ENCODE measurements at regions not wholly inside any gene's neighbourhood (a gene's known extent, or its start where the extent isn't known, plus 50 kb on each side); places are given as distances from the start of the nearest gene placed in this dataset.

DNA sequence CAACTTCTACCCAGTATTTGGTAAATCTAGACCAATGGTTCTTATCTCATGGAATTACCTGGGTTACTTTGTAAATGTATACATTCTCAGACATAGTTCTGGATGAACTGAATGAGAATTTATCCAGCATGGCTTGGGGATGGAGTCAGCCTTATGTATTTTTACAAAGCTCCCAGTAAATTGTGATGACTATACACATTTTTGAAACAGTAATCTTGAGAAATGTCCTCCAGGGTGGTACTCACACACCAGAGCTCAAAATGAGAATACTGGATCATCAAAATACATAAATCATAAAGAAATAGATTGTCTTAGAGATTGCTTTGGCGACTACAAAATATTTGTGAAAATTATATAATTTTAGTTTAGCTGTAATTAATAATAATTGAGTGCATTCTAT is 722.1 kb upstream of the DPPA4 start:
- Histone ChIP-seq H3K9me3 (no peaks in the 10 kb centered on the region), H3K36me3 (no peaks in the 10 kb centered on the region), H3K27ac (no peak overlapping the region), H3K4me1 (no peaks in the 10 kb centered on the region), H3K4me3 (no peak overlapping the region), H3K27me3 (no peaks in the 10 kb centered on the region)
- intact Hi-C loops (cut with DNase I) = no loop called here
- DNase-seq (ENCODE audit: low spot score in 2 of 2) = no peak
- TF ChIP-seq, protein P1, sequence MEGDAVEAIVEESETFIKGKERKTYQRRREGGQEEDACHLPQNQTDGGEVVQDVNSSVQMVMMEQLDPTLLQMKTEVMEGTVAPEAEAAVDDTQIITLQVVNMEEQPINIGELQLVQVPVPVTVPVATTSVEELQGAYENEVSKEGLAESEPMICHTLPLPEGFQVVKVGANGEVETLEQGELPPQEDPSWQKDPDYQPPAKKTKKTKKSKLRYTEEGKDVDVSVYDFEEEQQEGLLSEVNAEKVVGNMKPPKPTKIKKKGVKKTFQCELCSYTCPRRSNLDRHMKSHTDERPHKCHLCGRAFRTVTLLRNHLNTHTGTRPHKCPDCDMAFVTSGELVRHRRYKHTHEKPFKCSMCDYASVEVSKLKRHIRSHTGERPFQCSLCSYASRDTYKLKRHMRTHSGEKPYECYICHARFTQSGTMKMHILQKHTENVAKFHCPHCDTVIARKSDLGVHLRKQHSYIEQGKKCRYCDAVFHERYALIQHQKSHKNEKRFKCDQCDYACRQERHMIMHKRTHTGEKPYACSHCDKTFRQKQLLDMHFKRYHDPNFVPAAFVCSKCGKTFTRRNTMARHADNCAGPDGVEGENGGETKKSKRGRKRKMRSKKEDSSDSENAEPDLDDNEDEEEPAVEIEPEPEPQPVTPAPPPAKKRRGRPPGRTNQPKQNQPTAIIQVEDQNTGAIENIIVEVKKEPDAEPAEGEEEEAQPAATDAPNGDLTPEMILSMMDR (IDR thresholded peaks at IDR 0.05) = no peak

DNA sequence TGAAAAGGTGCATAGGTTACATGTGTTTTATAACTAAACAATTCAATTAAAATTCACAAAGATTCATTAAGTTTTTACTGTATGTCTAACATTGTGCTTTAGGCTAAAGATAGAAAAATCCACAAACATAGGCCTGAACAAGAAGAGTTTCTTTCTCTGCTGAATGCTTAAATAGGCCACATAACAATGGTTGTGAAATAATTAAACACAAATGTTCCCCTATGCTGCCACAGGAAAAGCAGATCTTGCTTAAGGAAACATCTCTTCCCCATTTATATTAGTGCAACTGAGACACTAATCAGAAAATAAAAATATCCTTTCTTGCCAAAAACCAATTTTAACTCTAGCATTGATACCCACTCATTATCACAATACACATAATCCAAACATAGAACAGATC is 725.4 kb upstream of the DPPA4 start:
- no peak for DNase-seq (ENCODE audit: low spot score in 2 of 2)
- Histone ChIP-seq H3K4me1 (no peaks in the 10 kb centered on the region), H3K4me3 (no peak overlapping the region), H3K9me3 (no peaks in the 10 kb centered on the region), H3K36me3 (no peaks in the 10 kb centered on the region), H3K27me3 (no peaks in the 10 kb centered on the region), H3K27ac (no peak overlapping the region)
- intact Hi-C loops (cut with DNase I) = no loop called here
- TF ChIP-seq, protein P1 (IDR thresholded peaks at IDR 0.05) = no peak

DNA sequence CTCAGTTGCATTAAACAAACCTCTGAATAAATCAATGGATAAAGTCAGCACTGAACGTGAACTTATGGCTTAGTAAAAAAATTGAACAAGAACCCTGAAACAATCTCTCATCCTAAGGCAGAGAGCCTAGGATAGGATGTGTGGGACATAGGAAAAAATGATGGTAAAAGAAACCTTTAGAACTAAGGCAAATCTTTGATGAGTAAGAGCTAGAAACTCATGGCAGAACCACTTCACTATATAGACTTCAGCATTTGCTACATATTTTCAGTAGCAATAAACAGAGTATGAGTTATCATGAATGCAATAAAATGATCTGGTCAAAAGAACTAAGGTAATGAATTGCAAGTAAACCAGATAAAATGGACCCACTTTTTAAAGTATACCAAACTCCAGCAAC is 725.8 kb upstream of the DPPA4 start:
- TF ChIP-seq, protein P1 (IDR thresholded peaks at IDR 0.05) = no peak
- Histone ChIP-seq H3K9me3 (no peaks in the 10 kb centered on the region), H3K36me3 (no peaks in the 10 kb centered on the region), H3K4me1 (no peaks in the 10 kb centered on the region), H3K4me3 (no peak overlapping the region), H3K27me3 (no peaks in the 10 kb centered on the region), H3K27ac (no peak overlapping the region)
- no peak for DNase-seq (ENCODE audit: low spot score in 2 of 2)
- intact Hi-C loops (cut with DNase I) = no loop called here

DNA sequence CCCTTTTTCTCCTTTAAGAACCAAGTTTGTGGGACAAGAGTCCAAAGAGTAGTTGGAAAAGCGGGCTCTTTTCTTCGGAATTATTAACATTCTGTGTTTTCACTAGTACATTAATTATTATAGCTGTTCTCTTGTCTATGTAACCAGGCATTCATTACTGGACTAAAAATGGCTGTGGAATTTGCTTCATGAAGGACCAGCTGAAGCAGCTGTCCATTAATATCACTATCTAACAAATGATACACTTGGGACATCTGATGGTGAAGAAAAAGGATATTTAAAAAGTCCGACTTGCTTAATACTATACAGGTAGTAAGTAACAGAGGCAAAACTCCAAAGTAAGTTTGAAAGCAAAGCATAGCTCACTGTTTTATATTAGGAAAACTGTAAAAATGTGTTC is 728.9 kb upstream of the DPPA4 start:
- DNase-seq (ENCODE audit: low spot score in 2 of 2) = no peak
- H3K27ac ChIP-seq = no peak overlapping the region
- TF ChIP-seq, protein P1 (IDR thresholded peaks at IDR 0.05) = no peak
- H3K27me3 ChIP-seq = no peaks in the 10 kb centered on the region
- no peaks in the 10 kb centered on the region for H3K4me1 ChIP-seq
- intact Hi-C loops (cut with DNase I) = no loop called here
- no peak overlapping the region for H3K4me3 ChIP-seq
- H3K36me3 ChIP-seq = no peaks in the 10 kb centered on the region
- no peaks in the 10 kb centered on the region for H3K9me3 ChIP-seq

DNA sequence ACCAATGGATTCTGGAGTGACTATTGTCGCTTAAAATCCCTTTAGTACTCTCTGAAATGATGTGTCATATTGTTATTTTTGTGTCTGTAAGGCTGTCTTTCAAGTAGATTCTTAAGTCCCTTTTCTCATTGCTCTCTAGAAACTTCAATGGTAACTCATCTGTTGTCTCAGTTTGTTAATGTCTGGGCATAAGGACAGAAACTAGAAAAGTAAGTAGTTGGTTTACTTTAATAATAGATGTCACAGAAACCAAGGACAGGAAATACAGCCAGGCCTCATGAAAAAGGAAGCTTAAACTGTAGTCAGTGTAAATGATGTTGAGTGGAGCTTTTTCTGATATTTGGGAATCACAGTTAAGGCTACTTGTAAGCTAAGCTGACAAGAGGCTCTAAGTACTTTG is 730.2 kb upstream of the DPPA4 start:
- Histone ChIP-seq H3K4me3 (no peak overlapping the region), H3K27ac (no peak overlapping the region), H3K9me3 (no peaks in the 10 kb centered on the region), H3K4me1 (no peaks in the 10 kb centered on the region), H3K36me3 (no peaks in the 10 kb centered on the region), H3K27me3 (no peaks in the 10 kb centered on the region)
- intact Hi-C loops (cut with DNase I) = no loop called here
- TF ChIP-seq, protein P1 (IDR thresholded peaks at IDR 0.05) = no peak
- no peak for DNase-seq (ENCODE audit: low spot score in 2 of 2)

DNA sequence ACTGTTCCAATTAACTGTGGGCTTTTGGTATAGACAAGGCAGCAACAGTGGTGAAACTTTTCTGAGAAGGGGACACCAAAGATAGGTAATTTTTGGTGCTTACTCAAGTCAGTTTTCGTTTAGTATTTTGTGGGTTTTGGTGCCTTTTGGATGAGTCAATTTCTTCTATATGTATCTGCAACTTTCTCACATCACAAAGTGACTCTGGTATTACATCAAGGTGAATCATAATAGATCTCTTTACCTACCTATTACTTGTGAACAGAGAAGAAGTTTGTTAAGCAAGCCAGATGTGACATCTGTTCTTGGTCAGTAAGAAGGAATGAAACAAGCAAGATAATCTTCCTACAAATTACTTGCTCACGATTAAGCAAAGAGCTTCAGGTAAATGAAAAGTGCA is 732.4 kb upstream of the DPPA4 start:
- Histone ChIP-seq H3K27me3 (no peaks in the 10 kb centered on the region), H3K27ac (no peak overlapping the region), H3K36me3 (no peaks in the 10 kb centered on the region), H3K4me1 (no peaks in the 10 kb centered on the region), H3K4me3 (no peak overlapping the region), H3K9me3 (no peaks in the 10 kb centered on the region)
- TF ChIP-seq, protein P1 (IDR thresholded peaks at IDR 0.05) = no peak
- no peak for DNase-seq (ENCODE audit: low spot score in 2 of 2)
- intact Hi-C loops (cut with DNase I) = no loop called here
